WI38 (cell line): ENCODE measurements at regions not wholly inside any gene's neighbourhood (a gene's known extent, or its start where the extent isn't known, plus 50 kb on each side); places are given as distances from the start of the nearest gene placed in this dataset.

ENCODE experiments used
- H3K4me3 ChIP-seq: 2 replicates; pipeline ENCODE4 v1.5.1; 2011; ENCODE audit warnings: low read depth, mild to moderate bottlenecking, control low read depth, low read length
- CTCF ChIP-seq: IDR thresholded peaks from 2 replicates; pipeline ENCODE4 v1.5.1; 2012; ENCODE audit warnings: low read depth, mild to moderate bottlenecking, control low read depth, low read length

- no peak overlapping the region for H3K4me3 ChIP-seq
- TF ChIP-seq CTCF: no peak
Observed at GRCh38 chr22:48650323-48651035, 1177.2 kb downstream of the BRD1 start.

- H3K4me3 ChIP-seq: no peak overlapping the region
- no peak for TF ChIP-seq CTCF
Observed at GRCh38 chr22:48649466-48649865, 1178.2 kb downstream of the BRD1 start.

GRCh38 chr22:48649031-48649430, 1178.6 kb downstream of the BRD1 start:
- TF ChIP-seq CTCF: no peak
- no peak overlapping the region for H3K4me3 ChIP-seq

GRCh38 chr22:48647606-48648515, 1179.8 kb downstream of the BRD1 start:
- no peak for TF ChIP-seq CTCF
- H3K4me3 ChIP-seq: no peak overlapping the region

GRCh38 chr22:48647051-48647450, 1180.6 kb downstream of the BRD1 start:
- no peak for TF ChIP-seq CTCF
- H3K4me3 ChIP-seq: no peak overlapping the region

- no peak for TF ChIP-seq CTCF
- no peak overlapping the region for H3K4me3 ChIP-seq
Observed at GRCh38 chr22:48646216-48646925, 1181.3 kb downstream of the BRD1 start.
